ENCODE measurements at regions not wholly inside any gene's neighbourhood (a gene's known extent, or its start where the extent isn't known, plus 50 kb on each side); places are given as distances from the start of the nearest gene placed in this dataset.

- TF ChIP-seq CTCF (conservative IDR thresholded peaks at IDR 0.05 in 1 of 2, IDR thresholded peaks at IDR 0.05 in 1 of 2; ENCODE audit: extremely low read depth in 1 of 2, insufficient read depth in 1 of 2, low read depth in 1 of 2, low read length in 2 of 2) (no peak), EZH2 (IDR thresholded peaks at IDR 0.05; ENCODE audit: borderline replicate concordance, low read length) (no peak)
Measured at GRCh38 chr15:81849289-81849688, 196.5 kb downstream of the MEX3B start.
